GM23338 (cell line): ENCODE measurements at regions not wholly inside any gene's neighbourhood (a gene's known extent, or its start where the extent isn't known, plus 50 kb on each side); places are given as distances from the start of the nearest gene placed in this dataset.
"Not testable (repeated sequence)": the region's sequence is repeated elsewhere in the genome, so short reads cannot be mapped to it uniquely, and the experiment has no call there.

Experiments
- ATAC-seq: fragments of 200-7000 bp; cut with Tn5 transposase; 3 replicates; pipeline ENCODE4 v1.9.1; 2020
- DNase-seq: peaks from one replicate; pipeline ENCODE4 v3.0.0-alpha.2; 2015; ENCODE audit warnings: low spot score
- H2AFZ ChIP-seq: fragments of 200-600 bp; sonication (generic); 2 replicates; pipeline ENCODE4 v1.8.0; 2016; ENCODE audit warnings: antibody characterized with exemption, mild to moderate bottlenecking, moderate library complexity
- H3F3A ChIP-seq: fragments of 200-600 bp; sonication (generic); replicated peaks from 2 replicates; pipeline ENCODE4 v1.8.0; 2017; ENCODE audit warnings: antibody characterized with exemption, mixed run types, low read depth
- H3K27ac ChIP-seq: fragments of 200-600 bp; sonication (generic); 2 replicates; pipeline ENCODE4 v1.6.1; 2016; ENCODE audit warnings: low read depth
- H3K27me3 ChIP-seq: fragments of 200-600 bp; sonication (generic); 2 replicates; pipeline ENCODE4 v1.8.0; 2016; ENCODE audit warnings: mild to moderate bottlenecking, mixed run types, moderate library complexity; ENCODE audit not compliant: insufficient read depth
- H3K36me3 ChIP-seq: fragments of 200-600 bp; sonication (generic); 2 replicates; pipeline ENCODE4 v1.8.0; 2016; ENCODE audit warnings: mild to moderate bottlenecking; ENCODE audit not compliant: insufficient read depth
- H3K4me1 ChIP-seq: fragments of 200-600 bp; sonication (generic); 2 replicates; pipeline ENCODE4 v1.8.0; 2016; ENCODE audit warnings: mild to moderate bottlenecking, moderate library complexity; ENCODE audit not compliant: insufficient read depth
- H3K4me2 ChIP-seq: fragments of 200-600 bp; sonication (generic); 2 replicates; pipeline ENCODE4 v1.7.1; 2017; ENCODE audit warnings: mixed run types
- H3K4me3 ChIP-seq: fragments of 200-600 bp; sonication (generic); 2 replicates; pipeline ENCODE4 v1.6.1; 2016; ENCODE audit warnings: mixed run types
- H3K79me2 ChIP-seq: fragments of 200-600 bp; sonication (generic); replicated peaks from 2 replicates; pipeline ENCODE4 v1.8.0; 2017; ENCODE audit warnings: mild to moderate bottlenecking; ENCODE audit not compliant: insufficient read depth
- H3K9me2 ChIP-seq: fragments of 200-600 bp; sonication (generic); 2 replicates; pipeline ENCODE4 v1.8.0; 2017; ENCODE audit not compliant: insufficient read depth
- H4K20me1 ChIP-seq: fragments of 200-600 bp; sonication (generic); replicated peaks from 2 replicates; pipeline ENCODE4 v1.8.0; 2017; ENCODE audit warnings: mild to moderate bottlenecking; ENCODE audit not compliant: insufficient read depth
- H3K27ac Mint-ChIP-seq: 2 replicates; pipeline ENCODE4 v1.8.0; 2020; ENCODE audit warnings: inconsistent platforms, mild to moderate bottlenecking, moderate library complexity, mixed read lengths
- H3K27me3 Mint-ChIP-seq: 3 replicates; pipeline ENCODE4 v1.8.0; 2022; ENCODE audit warnings: low read depth, mild to moderate bottlenecking, moderate library complexity, mixed read lengths, inconsistent platforms; ENCODE audit not compliant: insufficient read depth, poor library complexity
- H3K36me3 Mint-ChIP-seq: 3 replicates; pipeline ENCODE4 v1.8.0; 2021; ENCODE audit warnings: low read depth, mild to moderate bottlenecking, inconsistent platforms, moderate library complexity, mixed read lengths
- H3K4me1 Mint-ChIP-seq: 3 replicates; pipeline ENCODE4 v1.8.0; 2020; ENCODE audit warnings: mild to moderate bottlenecking, inconsistent platforms, mixed read lengths
- H3K4me3 Mint-ChIP-seq: 3 replicates; pipeline ENCODE4 v1.8.0; 2021; ENCODE audit warnings: moderate library complexity, mild to moderate bottlenecking, inconsistent platforms, mixed read lengths
- H3K9me3 Mint-ChIP-seq: 3 replicates; pipeline ENCODE4 v1.8.0; 2020; ENCODE audit warnings: moderate library complexity, mild to moderate bottlenecking, inconsistent platforms, mixed read lengths

DNA sequence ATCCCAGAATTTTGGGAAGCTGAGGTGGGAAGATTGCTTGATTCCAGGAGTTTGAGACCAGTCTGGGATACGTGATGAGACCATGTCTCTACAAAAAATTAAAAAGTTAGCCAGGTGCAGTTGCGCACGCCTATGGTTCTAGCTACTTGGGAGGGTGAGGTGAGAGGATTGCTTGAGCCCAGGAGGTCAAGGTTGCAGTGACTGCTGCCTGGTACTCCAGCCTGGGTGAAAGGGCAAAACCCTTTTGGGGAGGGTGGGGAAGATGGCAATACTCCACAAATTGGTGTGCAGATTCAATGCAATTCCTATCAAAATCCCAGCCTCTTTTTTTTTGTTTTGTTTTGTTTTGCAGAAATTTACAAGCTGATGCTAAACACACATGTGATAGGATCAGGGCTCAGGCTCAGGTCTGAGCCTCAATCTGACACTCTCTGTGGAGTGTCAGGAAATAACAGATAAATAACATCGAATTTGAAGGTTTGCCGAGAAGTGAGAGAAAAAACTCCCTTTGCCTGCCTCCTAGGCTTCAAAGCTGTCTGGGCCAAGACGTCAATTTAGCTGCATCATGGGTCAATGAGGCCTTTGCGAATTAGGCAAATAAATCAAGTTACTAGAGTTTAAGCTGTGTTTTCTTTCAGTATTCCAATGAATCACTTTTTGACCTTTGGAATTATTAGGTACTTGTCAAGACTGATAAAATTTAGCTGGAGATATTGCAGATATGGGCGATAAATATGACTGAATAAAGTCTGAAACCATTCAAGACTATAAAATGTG, 142.5 kb upstream of the PTPN20 start:
- H3K36me3 ChIP-seq, H3K36me3 Mint-ChIP-seq, H3K9me2 ChIP-seq, H2AFZ ChIP-seq, H3K9me3 Mint-ChIP-seq, DNase-seq, H4K20me1 ChIP-seq, H3K27me3 Mint-ChIP-seq, H3K4me1 ChIP-seq, H3K27ac ChIP-seq, H3K79me2 ChIP-seq, H3K4me3 Mint-ChIP-seq, H3K27ac Mint-ChIP-seq, H3K27me3 ChIP-seq, H3K4me1 Mint-ChIP-seq, H3K4me3 ChIP-seq, H3K4me2 ChIP-seq, ATAC-seq, H3F3A ChIP-seq: not testable (repeated sequence)

DNA sequence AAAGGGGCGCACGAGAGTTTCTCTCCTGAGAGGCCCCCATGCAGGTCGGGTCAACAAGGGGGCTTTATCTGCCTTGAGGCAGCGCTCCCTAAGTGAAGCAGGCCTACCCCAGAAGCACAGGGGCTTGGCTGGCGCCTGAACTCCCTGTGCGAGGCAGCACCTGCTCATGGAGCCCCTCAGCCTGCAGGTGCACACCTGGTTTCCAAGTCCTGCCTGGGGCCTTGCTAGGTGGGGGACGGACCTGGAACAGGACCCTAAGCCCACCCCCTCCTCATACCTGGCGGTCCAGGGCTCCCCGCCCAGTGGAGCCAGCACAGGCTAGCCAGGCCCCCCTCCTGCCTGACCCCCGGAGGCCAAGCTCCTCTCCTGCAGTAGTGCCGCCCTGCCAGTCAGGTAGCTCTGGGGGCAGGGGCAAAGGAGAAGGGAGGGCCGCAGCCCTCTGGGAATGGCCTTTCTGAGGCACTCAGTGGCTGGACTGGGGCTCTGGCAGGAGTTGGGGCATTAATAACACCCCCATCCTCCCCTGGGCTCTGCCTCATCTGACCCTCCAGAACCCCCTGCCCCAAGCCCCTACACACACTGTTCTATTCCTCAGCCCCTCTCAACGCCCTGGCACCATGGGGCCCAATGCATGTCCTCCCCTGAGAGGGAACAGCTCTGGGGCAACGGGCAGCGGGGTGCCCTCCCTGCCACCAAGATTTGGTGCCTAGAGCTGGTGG, 137.9 kb upstream of the PTPN20 start:
- H3K27ac ChIP-seq, H2AFZ ChIP-seq, H3K4me1 Mint-ChIP-seq, H4K20me1 ChIP-seq, H3K4me3 Mint-ChIP-seq, H3K36me3 ChIP-seq, H3F3A ChIP-seq, H3K36me3 Mint-ChIP-seq, H3K9me2 ChIP-seq, H3K4me3 ChIP-seq, H3K27me3 Mint-ChIP-seq, H3K9me3 Mint-ChIP-seq, H3K79me2 ChIP-seq, H3K4me2 ChIP-seq, DNase-seq, H3K4me1 ChIP-seq, H3K27me3 ChIP-seq, H3K27ac Mint-ChIP-seq: not testable (repeated sequence)
- peak; percentile 81 for ATAC-seq

DNA sequence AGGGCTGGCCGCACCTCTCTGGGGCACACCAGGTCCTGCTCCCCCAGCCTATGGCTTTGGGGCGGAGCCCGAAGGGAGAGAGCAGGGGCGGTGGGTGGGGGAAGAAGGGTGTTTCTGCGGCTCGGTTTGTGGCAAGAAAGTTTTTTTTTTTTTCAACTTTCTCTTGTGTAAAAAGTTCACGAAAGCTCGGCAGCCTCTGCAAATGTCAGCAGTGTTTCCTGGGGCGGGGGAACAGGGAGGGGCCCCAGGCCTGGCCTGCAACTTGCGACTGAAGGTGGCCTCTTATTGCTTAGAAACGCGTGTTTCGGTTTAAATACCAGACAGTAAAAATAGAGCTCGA, 137.4 kb upstream of the PTPN20 start:
- not testable (repeated sequence) for H3K4me1 Mint-ChIP-seq, H3K27ac Mint-ChIP-seq, H3K36me3 ChIP-seq, H3K9me3 Mint-ChIP-seq, H3F3A ChIP-seq, H3K36me3 Mint-ChIP-seq, H2AFZ ChIP-seq, H3K4me1 ChIP-seq, H3K27ac ChIP-seq, H3K4me3 Mint-ChIP-seq, H4K20me1 ChIP-seq, H3K79me2 ChIP-seq, H3K9me2 ChIP-seq, H3K27me3 ChIP-seq, H3K4me3 ChIP-seq, H3K27me3 Mint-ChIP-seq, H3K4me2 ChIP-seq
- peak; percentile 29 for ATAC-seq
- DNase-seq = peak; percentile 0

DNA sequence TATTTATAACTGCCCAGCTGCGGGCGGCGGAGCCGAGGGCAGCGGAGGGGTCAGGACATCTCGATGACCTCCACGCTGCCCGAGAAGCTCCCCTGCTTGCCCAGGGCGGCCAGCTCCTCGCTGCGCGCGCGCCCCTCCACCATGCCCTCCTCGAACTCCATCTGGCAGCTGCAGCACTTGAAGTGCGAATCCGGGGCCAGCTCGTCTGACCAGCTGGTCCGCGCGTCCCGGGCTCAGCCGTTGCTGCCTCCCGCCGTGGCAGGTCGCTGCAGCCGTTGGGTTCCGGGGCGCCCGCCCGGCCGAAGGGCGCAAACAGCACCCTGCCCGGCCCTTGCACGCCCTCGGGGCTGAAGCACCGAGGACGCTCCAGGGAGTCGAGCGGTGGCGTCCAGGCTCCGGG, 136.9 kb upstream of the PTPN20 start:
- not testable (repeated sequence) for H3K79me2 ChIP-seq, H4K20me1 ChIP-seq, H3K36me3 Mint-ChIP-seq, H3F3A ChIP-seq, H3K4me1 Mint-ChIP-seq, H3K9me3 Mint-ChIP-seq, H3K27ac ChIP-seq, H3K4me3 ChIP-seq, H3K4me2 ChIP-seq, H3K36me3 ChIP-seq, H3K4me3 Mint-ChIP-seq, H3K27me3 Mint-ChIP-seq, H3K27ac Mint-ChIP-seq, H3K4me1 ChIP-seq, H3K27me3 ChIP-seq, DNase-seq, H3K9me2 ChIP-seq, H2AFZ ChIP-seq
- ATAC-seq = peak; percentile 11

DNA sequence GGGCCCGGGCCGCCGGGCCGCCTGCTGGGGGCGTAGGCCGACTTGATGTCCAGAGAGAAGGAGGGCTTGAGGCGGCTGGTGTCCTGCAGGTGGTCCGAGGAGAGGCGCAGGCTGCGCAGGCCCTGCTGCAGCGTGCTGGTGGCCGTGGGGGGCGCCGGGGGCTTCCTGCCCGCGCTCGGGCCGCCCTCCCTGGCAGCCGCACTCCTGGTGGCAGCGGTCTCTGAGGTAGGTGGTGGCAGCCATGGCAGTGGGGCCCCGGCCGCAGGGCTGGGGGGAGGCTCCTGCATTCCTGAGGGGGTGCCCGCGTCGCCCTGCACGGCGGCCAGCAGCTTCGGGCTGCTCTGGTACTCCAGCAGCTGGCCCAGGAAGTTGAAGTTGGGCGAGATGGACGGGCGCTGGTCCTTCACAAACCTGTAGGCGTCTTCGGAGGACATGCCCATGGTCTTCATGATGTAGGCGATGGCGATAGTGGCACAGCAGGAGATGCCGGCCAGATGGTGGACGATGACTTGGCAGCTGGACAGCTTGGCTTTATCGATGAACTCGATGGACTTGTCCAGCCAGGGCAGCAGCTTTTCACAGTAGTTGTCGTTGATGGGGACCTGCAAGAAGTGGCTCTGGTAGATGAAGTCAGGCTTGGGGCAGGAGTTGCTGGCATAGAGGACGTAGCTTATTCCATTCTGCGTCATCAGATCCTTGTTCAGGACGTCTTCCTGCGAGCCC, 136.1 kb upstream of the PTPN20 start:
- H3K36me3 ChIP-seq, ATAC-seq, H3F3A ChIP-seq, H3K4me1 ChIP-seq, H3K9me2 ChIP-seq, H3K79me2 ChIP-seq, H3K27ac Mint-ChIP-seq, H3K36me3 Mint-ChIP-seq, H3K4me1 Mint-ChIP-seq, H3K4me2 ChIP-seq, H3K4me3 ChIP-seq, H3K27me3 ChIP-seq, DNase-seq, H3K27ac ChIP-seq, H3K9me3 Mint-ChIP-seq, H3K27me3 Mint-ChIP-seq, H4K20me1 ChIP-seq, H2AFZ ChIP-seq, H3K4me3 Mint-ChIP-seq: not testable (repeated sequence)

DNA sequence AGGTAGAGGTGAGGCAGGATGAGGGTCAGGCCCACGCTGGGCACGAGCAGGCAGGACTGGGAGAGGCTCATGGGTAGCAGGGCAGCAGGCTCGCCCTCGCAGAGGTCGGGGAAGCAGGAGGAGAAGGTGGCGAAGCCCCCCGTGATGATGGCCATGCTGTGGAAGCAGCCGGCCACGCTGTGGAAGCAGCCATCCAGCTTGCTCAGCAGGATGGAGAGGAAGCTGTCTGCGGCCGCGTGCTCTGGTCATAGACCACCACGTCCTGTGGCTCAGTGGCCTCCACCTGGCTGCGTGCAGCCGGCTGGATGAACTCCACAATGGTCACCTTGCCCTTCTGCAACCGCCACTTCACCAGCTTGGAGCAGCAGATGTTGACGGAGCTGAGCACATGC, 135.6 kb upstream of the PTPN20 start:
- H3K9me2 ChIP-seq, H3K79me2 ChIP-seq, H3K36me3 Mint-ChIP-seq, H3K4me3 Mint-ChIP-seq, H3K27me3 ChIP-seq, H3F3A ChIP-seq, H3K27ac Mint-ChIP-seq, DNase-seq, H2AFZ ChIP-seq, H3K27ac ChIP-seq, H3K36me3 ChIP-seq, ATAC-seq, H3K4me2 ChIP-seq, H3K27me3 Mint-ChIP-seq, H4K20me1 ChIP-seq, H3K4me1 ChIP-seq, H3K4me3 ChIP-seq, H3K4me1 Mint-ChIP-seq, H3K9me3 Mint-ChIP-seq: not testable (repeated sequence)
